AG04450 (cell line): ENCODE measurements at regions not wholly inside any gene's neighbourhood (a gene's known extent, or its start where the extent isn't known, plus 50 kb on each side); places are given as distances from the start of the nearest gene placed in this dataset.

ENCODE experiments used
- CTCF ChIA-PET: fragments of 300-600, 350-600 bp; formaldehyde crosslinking; extraction: SDS; loops from one replicate; lab custom pipeline; 2022; ENCODE audit warnings: antibody characterized with exemption, inconsistent platforms; lab: Charles Lee
- POLR2A ChIA-PET: fragments of 350-600 bp; formaldehyde crosslinking; extraction: SDS; loops from one replicate; lab custom pipeline; 2021; ENCODE audit warnings: antibody characterized with exemption, inconsistent platforms; lab: Yijun Ruan, JAX
- DNase-seq: peaks from one replicate; pipeline ENCODE4 v3.0.0-alpha.2; 2011; ENCODE audit warnings: low read depth, low spot score
- H3K27ac ChIP-seq: one replicate; pipeline ENCODE4 v1.5.1; 2012; ENCODE audit warnings: low read depth, low read length, control low read depth
- H3K27me3 ChIP-seq: one replicate; pipeline ENCODE4 v1.6.0; 2012; ENCODE audit warnings: low read length; ENCODE audit not compliant: control insufficient read depth, insufficient read depth
- H3K4me3 ChIP-seq: 2 replicates; pipeline ENCODE4 v1.5.1; 2011; ENCODE audit warnings: mild to moderate bottlenecking, low read depth, low read length, control low read depth
- H3K9me3 ChIP-seq: 2 replicates; pipeline ENCODE4 v1.5.1; 2012; ENCODE audit warnings: low read length; ENCODE audit not compliant: control insufficient read depth, insufficient read depth
- TF ChIP-seq, protein P1 (sequence below): IDR thresholded peaks from 2 replicates; pipeline ENCODE4 v1.5.1; 2011; ENCODE audit warnings: low read depth, low read length, control low read depth, inconsistent platforms

GRCh38 chr11:23861615-23862014 is 635.2 kb upstream of the LUZP2 start:
- no peaks in the 10 kb centered on the region for H3K27me3 ChIP-seq
- no peaks in the 10 kb centered on the region for H3K9me3 ChIP-seq
- TF ChIP-seq, protein P1, sequence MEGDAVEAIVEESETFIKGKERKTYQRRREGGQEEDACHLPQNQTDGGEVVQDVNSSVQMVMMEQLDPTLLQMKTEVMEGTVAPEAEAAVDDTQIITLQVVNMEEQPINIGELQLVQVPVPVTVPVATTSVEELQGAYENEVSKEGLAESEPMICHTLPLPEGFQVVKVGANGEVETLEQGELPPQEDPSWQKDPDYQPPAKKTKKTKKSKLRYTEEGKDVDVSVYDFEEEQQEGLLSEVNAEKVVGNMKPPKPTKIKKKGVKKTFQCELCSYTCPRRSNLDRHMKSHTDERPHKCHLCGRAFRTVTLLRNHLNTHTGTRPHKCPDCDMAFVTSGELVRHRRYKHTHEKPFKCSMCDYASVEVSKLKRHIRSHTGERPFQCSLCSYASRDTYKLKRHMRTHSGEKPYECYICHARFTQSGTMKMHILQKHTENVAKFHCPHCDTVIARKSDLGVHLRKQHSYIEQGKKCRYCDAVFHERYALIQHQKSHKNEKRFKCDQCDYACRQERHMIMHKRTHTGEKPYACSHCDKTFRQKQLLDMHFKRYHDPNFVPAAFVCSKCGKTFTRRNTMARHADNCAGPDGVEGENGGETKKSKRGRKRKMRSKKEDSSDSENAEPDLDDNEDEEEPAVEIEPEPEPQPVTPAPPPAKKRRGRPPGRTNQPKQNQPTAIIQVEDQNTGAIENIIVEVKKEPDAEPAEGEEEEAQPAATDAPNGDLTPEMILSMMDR: no peak
- POLR2A ChIA-PET: no interaction called here
- H3K4me3 ChIP-seq: no peak overlapping the region
- no peak overlapping the region for H3K27ac ChIP-seq
- no peak for DNase-seq
- CTCF ChIA-PET: no interaction called here

GRCh38 chr11:23865341-23865975 is 631.4 kb upstream of the LUZP2 start:
- DNase-seq: no peak
- Histone ChIP-seq H3K27me3 (no peaks in the 10 kb centered on the region), H3K4me3 (no peak overlapping the region), H3K27ac (no peak overlapping the region), H3K9me3 (no peaks in the 10 kb centered on the region)
- TF ChIP-seq, protein P1: no peak
- POLR2A ChIA-PET: no interaction called here
- CTCF ChIA-PET: interaction anchor here (1.0 kb wide), 1 partner anchor 325 kb away, joined by 3 read pairs; no protein-coding TSS in a partner anchor

- no peak overlapping the region for H3K27ac ChIP-seq
- H3K4me3 ChIP-seq: no peak overlapping the region
- POLR2A ChIA-PET: no interaction called here
- TF ChIP-seq, protein P1: no peak
- no peaks in the 10 kb centered on the region for H3K27me3 ChIP-seq
- no peak for DNase-seq
- CTCF ChIA-PET: interaction anchor here (0.5 kb wide), 1 partner anchor 457 kb away, joined by 4 read pairs; no protein-coding TSS in a partner anchor
- no peaks in the 10 kb centered on the region for H3K9me3 ChIP-seq
These were observed 630.2 kb upstream of the LUZP2 start for GRCh38 chr11:23866641-23867040.

- CTCF ChIA-PET: no interaction called here
- TF ChIP-seq, protein P1: no peak
- no peak for DNase-seq
- POLR2A ChIA-PET: no interaction called here
- Histone ChIP-seq H3K27ac (no peak overlapping the region), H3K9me3 (no peaks in the 10 kb centered on the region), H3K4me3 (no peak overlapping the region), H3K27me3 (no peaks in the 10 kb centered on the region)
These were observed 627.2 kb upstream of the LUZP2 start for GRCh38 chr11:23869671-23870070.

DNA sequence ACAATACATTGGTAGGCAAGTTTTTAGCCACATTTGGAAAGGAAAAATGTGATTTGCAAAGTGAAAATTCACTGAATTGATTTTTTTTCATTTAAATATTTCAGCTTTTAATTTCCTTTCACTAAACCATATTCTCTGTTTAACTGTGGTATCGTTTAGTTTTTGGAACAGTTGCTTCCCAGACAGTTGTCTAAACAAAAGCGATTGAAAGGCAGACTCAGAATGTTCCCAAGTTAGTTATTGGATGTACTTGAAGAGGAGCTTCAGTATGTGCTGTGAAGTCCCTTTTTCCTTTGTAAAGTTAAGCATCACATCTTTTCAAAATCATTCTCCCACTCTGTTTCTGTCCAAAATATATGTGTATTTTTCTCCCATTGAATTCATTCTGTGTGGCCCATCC is 623.4 kb upstream of the LUZP2 start:
- H3K27me3 ChIP-seq: no peaks in the 10 kb centered on the region
- no peak overlapping the region for H3K4me3 ChIP-seq
- H3K9me3 ChIP-seq: no peaks in the 10 kb centered on the region
- ChIA-PET CTCF (interaction anchor here (1.9 kb wide), 1 partner anchor 334 kb away, joined by 7 read pairs; no protein-coding TSS in a partner anchor), POLR2A (no interaction called here)
- no peak for DNase-seq
- TF ChIP-seq, protein P1: no peak
- no peak overlapping the region for H3K27ac ChIP-seq
